ENCODE measurements at regions not wholly inside any gene's neighbourhood (a gene's known extent, or its start where the extent isn't known, plus 50 kb on each side); places are given as distances from the start of the nearest gene placed in this dataset.
A peak's percentile ranks its signal among the peaks of the same experiment; 100 is the strongest.

DNA sequence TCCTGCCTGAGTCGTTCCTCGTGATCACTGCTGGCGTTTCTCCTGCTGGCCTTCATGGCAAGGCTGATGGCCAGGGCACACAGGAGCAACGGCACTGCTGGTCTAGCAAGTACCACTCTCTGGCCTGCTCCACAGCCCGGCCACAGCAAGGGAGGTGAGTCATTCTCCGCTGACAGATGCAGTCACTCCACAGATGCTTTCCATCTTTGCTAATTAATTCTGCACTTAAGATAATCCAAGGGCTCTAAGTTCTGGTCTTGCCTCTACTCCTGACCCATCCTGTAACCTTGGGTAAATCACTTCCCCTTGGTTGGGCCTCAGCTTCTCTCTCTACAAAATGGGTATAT is 244.4 kb downstream of the RPS24 start:
- no peak for DNase-seq

DNA sequence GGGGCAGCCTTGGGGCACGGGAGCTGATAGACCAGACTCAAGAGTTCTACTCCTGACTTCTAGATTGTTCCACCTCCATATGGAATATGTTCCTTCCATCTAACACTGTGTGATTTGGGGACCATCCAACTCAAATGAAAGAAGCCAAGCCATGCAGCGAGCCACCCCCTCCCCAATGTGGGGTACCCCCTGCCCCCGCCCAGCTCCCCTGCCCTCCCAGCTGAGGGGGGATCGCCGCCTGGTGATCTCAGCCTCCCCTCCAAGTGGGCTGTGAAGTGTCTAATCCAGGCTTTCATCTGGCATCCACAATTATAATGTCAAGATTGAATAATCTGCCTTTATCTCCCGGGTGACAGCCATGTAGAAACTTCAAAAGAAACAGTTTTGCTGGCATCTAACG is 246.1 kb downstream of the RPS24 start:
- no peak for DNase-seq

DNA sequence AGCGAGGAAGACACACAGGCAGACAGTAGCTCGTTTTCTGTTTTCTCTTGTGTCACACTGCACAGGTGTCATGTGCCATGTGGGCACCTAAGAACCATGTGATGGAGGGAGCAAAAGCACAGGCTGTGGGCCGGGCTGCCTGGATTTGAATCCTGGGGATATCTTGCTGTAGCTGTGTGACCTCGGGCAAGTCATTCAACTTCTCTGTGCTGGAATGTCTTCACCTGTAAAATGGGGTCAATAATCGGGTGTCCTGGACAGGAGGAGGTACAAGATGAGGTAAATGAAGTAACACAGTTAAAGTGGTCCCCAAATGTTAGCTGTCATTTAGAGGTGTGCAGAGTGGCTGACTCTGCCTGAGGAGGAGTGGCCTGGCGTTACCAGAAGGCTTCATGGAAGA is 246.9 kb downstream of the RPS24 start:
- DNase-seq, result no peak

DNA sequence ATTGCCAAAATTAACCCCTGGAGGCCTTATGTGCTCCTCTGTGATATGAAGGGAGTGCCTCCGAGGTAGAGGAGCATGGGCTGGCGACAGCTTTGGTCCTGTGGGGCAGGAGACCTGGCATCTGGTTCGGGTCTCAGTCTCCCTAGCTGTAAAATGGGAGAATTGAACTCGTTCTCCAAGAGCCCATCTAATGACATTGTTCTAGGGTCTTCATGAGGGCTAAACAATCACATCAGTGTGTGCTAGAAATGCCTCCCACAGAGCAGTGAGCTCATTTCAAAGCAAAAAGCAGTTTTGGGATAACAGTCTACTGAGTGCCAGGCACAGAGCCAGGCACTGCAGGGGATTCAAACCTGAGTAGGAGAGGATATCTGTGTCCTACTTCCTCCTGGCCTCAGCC is 248.0 kb downstream of the RPS24 start:
- no peak for DNase-seq

DNA sequence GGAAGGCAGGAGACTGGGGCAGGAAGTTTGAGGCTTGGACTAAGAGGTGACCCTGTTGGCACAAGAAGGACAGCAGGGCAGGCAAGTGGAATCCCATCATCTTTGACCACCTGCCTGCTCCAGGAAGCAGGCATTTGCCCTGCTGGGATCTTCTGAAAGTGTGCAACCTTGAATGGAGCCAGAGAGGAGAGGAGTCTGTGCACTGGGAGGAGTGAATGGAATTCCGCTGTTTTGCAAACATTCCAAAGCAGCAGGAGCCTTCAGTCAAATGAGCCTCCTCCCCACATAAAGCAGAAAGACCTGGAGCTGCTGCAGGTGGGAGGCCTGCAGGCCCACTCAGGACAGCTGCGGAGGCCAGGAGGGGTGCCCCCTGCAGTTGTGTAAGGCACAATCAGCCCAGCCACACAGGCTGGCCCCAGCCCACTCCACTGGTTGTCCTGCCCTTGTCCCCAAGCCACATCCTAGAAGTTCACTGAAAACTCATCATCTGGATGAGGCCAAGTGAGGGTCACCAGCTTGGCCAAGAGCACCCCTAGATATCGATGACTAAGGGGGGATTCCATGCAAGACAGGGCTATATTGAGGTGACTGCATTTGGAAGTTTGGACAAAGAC is 249.5 kb downstream of the RPS24 start:
- no peak for DNase-seq

DNA sequence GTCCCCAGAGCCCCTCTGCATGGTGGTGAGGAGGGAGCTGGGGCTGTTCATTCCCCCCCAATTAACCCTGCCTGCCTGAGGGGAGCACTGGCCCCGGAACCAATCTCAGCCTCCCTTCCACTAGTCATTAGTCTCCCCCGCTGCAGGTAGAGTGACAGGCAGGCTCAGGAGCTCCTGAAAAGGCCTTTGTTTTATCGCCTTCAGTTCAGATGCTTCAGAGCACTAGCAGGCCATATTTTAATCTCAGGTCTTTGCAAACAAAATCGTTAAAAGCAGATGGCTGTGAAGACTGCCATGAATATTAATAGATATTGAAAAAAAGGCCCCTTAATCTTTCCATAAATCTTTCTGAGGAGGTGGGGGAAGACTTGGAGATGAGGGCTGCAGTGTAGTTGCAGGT is 250.7 kb downstream of the RPS24 start:
- DNase-seq, result no peak

DNA sequence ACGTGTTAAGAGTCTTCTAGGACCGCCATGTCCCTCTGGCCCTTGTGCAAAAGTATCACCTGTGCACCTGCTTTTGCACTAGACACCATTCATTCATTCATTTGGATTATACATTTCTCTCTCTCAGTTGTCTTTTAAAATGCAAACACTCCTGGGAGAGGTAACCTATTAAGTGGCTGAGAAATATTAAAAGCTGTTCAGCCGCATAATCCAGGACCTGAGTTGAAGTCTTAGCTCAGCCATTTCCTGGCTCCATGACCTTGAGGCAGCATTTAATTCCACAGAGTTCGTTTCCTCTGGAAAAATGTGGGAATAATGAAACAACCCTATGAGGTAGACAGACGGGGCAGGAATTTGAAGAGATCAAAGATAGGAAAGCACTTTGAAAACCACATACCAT is 251.6 kb downstream of the RPS24 start:
- DNase-seq, result no peak

DNA sequence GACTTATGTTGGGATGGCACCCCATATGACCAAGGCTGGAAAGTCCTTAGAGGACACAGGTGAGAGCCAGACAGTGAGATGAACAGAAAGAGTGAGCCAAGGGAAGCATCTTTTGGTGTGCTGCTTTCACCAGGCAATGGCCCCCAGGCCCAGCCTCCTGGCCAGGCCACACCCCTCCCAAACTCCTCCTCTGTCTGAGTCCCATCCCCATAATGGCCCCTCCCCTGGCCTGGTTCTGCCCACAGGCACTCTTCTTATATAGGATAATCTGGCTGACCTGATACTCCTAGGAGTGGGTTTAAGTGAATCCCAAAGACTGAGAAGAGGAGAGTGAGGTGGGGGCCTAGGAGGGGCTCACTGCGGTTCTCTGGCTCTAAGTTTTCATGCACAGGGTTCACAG is 252.5 kb downstream of the RPS24 start:
- no peak for DNase-seq

DNA sequence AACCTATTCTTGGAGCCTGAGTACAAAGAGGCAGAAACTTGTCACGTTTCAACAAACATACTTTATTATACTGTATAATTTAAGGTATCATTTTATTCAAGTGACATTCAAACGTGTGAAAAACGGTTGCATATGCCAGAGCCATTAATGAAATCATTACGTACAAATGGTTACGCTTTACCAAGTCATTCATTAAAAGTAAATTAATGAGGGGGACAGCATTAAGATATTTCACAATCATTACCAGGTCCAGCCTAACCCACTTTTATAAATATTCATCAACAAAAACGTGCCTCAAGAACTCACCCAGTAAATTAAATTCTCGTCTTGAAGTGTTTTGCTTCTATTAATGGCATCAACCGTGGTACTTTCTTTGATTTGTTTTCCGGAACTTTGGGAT is 253.0 kb downstream of the RPS24 start:
- no peak for DNase-seq

DNA sequence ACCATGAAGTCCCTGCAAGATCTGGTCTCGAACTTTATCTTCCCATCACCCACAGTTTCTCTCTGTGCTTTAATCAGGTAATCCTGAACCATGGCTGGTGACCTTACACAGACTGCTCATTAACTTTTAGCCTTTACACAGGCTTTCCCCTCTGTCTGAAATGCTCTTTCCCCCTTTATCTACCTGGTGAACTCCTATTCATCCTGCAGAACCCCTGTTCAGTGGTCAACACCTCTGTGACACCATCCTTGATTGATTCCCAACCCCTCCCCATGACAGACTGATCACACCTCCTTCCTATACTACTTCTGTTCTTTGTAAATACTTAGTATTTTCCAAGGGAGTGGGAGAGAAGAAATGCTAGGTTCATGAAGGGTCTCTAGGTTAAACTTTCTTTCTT is 254.0 kb downstream of the RPS24 start:
- no peak for DNase-seq

DNA sequence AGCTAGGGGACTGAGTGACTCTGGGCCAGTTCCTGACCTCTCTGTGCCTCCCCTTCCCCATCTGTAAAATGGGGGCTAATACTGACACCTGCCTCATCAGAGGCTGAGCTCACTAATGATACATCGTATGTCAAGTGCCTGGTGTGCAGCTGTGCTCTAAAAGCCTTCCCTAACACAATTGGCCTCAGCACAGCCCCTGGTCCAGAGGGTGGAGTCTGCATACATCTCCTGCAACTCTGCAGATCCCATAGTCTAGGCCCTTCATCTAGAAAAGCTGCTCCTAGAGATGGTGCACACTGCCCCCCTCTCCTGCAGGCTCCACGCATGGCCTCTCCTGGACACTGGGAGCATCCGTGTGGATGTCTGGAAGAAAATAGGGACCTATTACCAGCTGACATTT is 255.0 kb downstream of the RPS24 start:
- DNase-seq, result peak; percentile 42

DNA sequence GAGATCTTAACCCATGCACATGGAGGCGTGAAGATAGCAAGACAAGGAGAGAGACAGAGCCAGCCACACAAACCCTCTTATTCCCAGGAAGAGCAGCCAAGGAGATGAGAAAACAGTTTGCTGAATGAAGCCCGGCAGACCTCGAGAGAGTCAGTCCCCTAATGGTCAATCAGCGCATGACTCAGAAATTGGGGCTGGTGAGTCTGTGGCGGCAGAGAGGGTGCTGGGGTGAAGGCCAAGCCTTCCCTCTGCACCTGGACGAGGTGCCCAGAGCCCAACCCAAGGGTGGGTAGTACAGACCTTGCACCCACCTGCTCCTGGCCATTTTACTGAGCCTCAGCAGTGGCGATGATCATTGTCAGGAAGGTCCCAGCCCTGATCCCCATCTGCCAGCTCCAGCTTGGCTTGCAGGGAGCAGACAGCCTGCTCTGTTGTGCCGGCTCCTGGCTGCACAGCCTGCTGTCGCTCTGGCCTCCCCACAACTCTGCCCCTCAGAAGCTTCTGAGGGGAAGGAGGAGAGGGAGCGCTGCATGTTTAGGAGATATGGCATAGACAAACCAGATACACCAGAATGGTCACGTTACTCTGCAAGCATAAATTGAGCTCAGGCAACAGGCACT is 256.6 kb downstream of the RPS24 start:
- peak; percentile 43 for DNase-seq

DNA sequence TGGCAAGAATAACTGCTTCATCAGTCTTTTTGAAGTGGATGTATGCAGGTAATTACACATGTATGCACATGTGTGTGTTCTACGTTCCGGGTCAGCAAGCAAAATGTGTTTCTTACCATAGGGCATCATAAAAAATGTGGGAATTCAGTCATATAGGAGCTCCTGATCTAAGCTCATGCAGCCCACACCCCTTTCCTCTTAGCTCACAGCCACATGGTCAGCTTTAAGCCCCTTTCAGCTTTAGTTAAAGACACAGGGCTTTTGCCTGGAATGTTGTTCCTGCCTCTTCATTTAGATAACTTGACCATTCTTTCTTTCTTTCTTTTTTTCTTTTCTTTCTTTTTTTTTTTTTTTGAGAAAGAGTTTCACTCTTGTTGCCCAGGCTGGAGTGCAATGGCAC is 258.1 kb downstream of the RPS24 start:
- DNase-seq, result no peak

DNA sequence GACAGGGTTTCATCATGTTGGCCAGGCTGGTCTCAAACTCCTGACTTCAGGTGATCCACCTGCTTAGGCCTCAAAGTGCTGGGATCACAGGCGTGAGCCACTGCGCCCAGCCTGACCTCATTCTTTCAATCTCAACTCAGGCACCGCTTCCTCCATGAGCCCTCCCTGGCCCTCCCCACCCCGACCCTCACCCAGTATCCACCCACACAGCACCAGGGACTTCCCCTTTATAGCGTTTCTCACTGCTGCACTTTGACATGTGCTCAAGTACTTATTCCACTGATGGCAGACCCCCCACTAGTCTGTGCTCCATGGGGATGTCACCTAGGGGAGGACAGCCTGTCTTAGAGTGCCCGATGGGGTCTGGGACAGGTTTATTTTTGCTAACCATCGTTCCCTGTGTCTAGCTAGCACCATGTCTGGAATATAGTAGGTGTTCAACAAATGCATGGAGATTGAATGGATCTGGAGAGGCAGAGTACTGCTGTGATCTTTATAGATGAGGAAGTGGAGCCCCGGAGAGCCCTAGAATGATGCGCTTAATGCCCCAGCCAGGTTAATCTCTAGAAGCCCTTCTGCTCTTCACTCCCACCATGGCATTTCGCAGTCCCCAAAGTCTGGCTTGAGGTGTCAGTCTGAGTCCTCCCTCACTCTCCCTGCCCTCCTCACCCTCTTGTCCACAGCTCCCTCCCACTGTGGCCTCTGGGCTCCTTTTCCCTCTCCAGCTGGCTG is 258.8 kb downstream of the RPS24 start:
- no peak for DNase-seq

DNA sequence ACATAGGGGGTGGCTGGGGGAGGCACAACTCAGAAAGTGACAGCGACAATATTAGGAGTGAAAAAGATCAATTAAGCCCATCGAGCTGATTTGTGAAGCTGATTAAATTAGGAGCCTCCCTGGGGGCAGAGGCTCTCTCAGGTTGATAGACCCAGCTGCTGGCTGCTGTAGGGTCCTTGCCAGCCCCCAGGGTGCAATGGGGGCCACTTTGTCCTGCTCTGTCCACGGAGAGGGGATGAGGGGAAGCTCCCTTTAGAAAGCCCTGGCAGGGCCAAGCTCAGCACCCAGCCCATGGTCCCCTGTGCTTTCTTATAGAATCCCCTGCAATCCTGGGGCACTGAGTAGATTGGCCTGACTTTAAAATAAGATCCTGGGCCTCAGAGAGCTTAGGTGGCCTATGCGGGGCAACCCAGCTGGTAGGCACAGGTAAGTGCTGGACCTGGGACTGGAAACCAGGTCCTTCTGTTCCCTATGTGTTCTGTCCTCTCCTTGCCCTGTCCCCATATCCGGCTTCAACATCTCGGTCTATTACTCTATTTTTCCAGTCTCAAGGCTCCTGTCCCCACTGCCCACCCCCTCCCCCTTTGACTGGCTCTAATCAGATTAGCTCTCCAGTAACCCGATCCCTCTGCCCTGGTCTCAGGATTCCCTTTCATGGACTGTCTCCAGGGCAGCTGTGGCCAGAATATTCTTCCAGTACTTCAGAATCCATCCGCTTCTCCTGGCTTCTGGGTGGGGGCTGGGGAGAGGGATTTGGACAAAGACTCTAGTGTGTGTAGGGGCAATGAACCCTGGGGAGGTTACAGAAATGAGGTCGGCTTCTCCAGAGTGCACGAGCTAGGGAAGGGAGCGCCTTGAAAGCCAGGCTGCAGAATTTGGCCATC is 259.6 kb downstream of the RPS24 start:
- DNase-seq, result no peak

DNA sequence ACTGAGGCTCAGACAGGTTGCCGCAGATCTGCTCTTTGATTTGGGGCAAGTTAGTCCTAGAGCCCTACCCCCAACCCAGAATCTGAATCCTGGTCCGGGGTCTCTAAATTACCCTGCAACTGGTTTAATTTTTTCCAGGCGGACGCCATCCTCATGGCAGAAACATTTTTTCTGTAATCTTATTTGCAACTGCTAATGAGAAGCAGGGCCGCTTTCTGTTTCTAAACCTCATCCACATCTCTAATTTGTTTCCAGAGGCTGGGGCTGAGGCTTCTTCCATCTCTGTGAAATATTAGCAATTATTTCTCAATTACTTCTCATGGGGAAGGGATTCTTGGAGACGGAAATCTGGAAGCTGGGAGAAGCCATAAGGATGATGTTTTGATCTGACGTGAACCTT is 261.6 kb downstream of the RPS24 start:
- no peak for DNase-seq

DNA sequence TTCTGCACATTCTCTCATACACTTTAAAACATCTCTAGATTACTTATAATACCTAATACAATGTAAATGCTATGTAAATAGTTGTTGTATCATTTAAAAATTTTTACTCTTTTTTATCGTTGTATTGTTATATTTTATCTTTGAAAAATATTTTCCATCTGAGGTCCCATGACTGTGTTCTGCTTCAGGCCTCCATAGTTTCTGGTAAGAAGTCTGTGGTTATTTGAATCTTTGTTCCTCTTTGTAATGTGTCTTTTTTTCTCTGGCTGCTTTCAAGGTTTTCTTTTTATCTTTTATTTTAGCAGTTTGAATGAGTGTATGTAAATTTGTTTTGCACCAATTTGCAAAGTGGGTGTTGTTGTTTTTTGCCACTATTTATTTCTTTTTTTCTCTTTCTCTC is 263.1 kb downstream of the RPS24 start:
- DNase-seq, result no peak

DNA sequence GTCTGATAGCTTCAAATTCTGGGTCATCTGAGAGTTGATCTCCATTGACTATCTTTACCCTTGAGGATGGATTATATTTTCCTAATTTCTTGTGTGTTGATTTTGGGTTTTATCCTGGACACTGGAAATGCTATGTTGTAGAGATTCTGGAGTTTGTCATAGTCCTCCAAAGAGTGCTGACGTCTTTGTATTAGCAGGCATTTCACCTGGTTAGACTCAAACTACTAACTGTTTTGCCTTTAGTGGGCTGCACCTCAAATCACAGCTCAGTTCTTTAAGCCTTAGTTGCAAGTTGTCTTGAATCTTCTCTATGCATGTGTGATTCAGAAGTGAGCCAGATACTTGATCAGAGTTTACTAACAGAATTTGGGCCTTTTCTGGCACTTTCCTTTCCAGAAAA is 264.3 kb downstream of the RPS24 start:
- DNase-seq, result no peak

DNA sequence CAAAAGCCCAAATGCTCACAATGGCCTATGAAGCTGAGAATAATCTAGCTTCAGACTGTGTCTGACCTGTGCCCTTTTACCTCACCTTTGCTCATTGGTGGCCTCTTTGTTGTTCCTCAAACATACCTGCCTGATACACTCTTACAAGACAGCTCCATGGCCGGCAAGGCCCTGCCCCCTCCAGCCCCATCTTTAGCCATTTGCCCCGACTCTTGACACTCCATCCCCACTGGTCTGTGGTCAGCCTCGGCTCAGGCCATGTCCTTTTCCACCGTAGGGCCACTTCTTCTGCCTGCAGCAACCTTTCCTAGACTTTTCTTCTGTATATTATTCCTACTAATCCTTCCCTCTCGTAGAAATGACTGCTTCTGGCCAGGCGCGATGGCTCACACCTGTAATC is 265.2 kb downstream of the RPS24 start:
- DNase-seq, result no peak

DNA sequence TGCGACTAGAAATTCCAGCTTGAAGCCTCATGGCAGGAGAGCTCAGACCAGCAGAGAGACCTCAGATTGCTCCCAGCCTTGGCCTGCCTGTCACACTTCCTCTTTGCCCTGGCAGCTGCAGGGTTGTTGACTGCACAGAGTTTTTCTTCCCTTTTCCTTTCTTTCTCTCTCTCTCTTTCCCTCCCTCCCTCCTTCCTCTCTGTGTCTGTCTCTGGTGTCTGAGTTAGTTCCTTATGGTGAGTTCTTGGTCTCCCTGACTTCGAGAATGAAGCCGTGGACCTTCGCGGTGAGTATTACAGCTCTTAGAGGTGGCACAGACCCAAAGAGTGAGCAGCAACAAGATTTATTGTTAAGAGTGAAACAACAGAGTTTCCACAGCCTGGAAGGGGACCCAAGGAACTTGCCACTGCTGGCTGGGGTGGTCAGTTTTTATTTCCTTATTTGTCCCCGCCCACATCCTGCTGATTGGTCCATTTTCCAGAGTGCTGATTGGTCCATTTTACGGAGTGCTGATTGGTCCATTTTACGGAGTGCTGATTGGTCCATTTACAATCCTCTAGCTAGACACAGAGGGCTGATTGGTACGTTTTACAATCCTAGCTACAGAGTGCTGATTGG is 266.3 kb downstream of the RPS24 start:
- no peak for DNase-seq

DNA sequence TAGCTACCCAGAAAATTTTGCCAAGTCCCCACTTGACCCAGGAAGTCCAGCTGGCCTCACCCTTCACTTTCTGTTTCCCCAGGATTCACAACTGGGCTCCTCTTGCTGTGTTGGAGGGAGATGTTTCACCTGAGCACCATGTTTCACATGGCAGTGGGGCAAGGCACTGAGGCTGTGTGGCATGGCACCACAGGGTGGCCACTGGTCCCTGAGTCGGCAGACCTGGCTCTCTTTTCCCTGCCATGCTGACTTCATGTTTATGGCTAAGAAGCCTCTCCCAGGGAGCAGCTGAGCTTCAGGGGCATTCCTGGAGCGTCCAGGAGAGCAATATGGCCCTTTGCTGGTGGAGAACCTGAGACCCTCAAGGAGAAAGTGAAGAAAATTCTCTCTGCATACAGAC is 266.9 kb downstream of the RPS24 start:
- no peak for DNase-seq

DNA sequence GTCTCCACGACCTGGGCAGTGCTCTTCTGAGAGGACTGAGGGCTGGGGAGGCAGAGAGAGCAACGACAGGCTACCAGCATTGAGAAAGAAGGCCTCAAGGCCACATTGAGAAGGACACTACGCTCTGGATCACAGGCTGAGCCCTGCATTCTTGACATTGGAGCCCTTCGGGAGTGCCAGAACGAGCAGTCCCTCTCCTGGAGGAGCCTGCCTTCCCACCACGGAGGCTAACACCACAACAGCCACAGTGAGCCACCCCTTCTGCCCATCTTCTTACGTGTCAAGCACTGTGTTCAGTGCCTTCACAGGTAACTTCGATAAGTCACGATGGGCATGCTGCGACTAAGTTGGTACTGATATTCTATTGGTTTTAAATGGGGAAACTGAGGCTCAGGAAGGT is 267.8 kb downstream of the RPS24 start:
- DNase-seq, result no peak
